SKM-1 (cell line): ENCODE measurements at regions not wholly inside any gene's neighbourhood (a gene's known extent, or its start where the extent isn't known, plus 50 kb on each side); places are given as distances from the start of the nearest gene placed in this dataset.

Source experiments
- DNase-seq: peaks from one replicate; lab custom pipeline; 2025; ENCODE audit not compliant: unreplicated experiment; lab: John Stamatoyannopoulos, UW

DNA sequence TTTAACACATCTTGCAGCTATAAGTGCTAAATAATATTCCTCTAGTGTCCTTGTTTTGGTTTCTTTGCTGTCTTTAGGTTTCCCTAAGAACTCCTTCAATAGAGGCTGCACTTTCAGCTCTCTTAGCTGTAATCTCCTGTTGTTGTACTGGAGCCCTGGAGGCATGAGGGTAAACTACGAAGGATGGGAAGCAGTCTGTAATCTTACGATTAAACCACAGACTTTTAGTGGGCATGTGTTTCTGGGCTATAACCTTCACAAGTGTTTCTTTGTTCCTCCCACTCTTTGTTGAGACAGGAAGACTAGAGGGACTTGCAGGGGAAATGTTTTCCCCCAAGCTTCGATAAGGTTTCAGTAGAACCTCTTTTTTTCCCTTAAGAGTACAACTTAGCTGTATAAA is 1058.1 kb downstream of the NSUN3 start:
- no peak for DNase-seq

GRCh38 chr3:95123104-95123503 is 1060.2 kb downstream of the NSUN3 start:
- DNase-seq = peak; percentile 74

GRCh38 chr3:95134693-95135413 is 1072.0 kb downstream of the NSUN3 start:
- DNase-seq = no peak

DNA sequence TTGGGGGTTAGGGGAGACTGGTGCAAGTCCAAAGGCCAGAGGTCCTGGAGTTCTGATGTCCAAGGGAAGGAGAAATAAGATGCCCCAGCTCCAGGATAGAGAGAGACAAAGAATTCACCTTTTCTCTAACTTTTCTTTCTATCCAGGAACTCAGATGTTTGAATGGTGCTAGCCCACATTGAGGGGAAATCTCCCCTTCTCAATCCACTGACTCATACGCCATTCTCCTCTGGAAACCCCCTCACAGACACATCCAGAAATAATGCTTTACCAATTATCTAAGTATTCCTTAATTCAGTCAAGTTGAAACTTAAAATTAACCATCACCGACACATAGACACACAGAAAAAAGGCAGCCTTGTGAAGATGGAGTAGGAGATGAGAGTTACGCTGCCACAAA is 1085.2 kb downstream of the NSUN3 start:
- DNase-seq = no peak

DNA sequence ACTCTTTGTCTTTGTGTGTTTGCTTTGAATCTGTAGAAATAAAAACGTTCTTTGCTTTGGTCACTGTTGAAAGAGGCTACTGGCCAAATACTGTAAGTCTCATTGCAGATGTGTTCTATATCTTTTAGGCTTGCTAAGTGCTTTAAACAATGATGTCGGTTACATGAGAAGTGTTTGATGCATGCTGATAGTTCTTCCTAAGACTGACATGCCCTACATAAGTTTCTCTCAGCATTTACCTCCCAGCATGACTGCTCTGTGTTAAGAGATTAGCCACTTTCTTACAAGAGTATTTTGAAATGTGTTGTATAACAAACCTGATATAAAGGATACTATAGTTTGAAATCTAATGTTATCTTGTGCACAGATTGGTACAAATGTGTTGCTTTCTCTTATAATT is 1088.7 kb downstream of the NSUN3 start:
- DNase-seq = no peak

- DNase-seq = no peak
Measured at GRCh38 chr3:95154766-95155165, 1091.9 kb downstream of the NSUN3 start.

- DNase-seq = no peak
Measured at GRCh38 chr3:95162794-95163193, 1099.9 kb downstream of the NSUN3 start.

- DNase-seq = no peak
Measured at GRCh38 chr3:95167748-95168147, 1104.9 kb downstream of the NSUN3 start.

DNA sequence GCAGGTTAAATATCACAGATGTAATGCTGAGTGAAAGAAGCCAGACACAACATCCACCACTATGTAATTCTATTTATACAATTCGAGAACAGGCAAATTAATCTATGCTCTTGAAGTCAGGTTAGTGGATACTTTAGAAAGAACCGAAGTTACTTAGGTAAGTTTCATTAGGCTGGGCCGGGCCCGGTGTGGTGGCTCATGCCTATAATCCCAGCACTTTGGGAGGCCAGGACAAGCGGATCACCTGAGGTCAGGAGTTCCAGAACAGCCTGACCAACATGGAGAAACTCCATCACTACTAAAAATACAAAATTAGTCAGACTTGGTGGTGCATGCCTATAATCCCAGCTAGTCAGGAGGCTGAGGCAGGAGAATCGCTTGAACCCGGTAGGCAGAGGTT is 1105.7 kb downstream of the NSUN3 start:
- DNase-seq = no peak

GRCh38 chr3:95172164-95172943 is 1109.5 kb downstream of the NSUN3 start:
- no peak for DNase-seq

GRCh38 chr3:95177096-95177495 is 1114.2 kb downstream of the NSUN3 start:
- DNase-seq = no peak

DNA sequence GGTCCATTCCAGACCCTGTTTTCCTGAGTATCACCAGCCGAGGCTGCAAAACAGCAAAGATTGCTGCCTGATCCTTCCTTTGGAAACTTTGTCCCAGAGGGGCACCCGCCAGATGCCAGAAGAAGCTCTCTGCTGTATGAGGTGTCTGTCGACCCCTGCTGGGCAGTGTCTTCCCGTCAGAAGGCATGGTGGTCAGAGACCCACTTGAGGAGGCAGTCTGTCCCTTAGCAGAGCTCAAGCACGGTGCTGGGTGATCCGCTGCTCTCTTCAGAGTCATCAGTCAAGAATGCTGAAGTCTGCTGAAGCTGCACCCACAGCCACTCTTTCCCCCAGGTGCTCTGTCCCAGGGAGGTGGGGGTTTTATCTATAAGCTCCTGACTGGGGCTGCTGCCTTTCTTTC is 1121.2 kb downstream of the NSUN3 start:
- no peak for DNase-seq

GRCh38 chr3:95189348-95189747 is 1126.5 kb downstream of the NSUN3 start:
- no peak for DNase-seq

DNA sequence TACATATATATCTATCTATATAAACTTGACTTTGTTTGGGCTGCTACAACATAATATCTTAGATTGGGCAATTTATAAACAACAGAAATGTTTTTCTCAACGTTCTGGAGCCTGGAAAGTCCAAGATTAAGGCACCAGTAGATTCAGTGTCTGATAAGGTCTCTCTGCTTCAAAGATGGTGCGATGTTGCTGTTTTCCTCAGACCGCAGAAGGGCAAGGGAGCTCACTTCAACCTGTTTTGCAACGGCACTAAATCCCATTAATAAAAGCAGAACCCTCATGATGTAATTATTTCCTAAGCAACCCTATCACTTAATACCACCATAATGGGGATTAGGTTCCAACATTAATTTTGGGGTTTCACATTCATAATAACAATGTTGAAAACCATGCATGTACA is 1134.8 kb downstream of the NSUN3 start:
- no peak for DNase-seq

- no peak for DNase-seq
Measured at GRCh38 chr3:95200384-95200783, 1137.5 kb downstream of the NSUN3 start.

- DNase-seq = no peak
Measured at GRCh38 chr3:95210878-95211277, 1148.0 kb downstream of the NSUN3 start.

DNA sequence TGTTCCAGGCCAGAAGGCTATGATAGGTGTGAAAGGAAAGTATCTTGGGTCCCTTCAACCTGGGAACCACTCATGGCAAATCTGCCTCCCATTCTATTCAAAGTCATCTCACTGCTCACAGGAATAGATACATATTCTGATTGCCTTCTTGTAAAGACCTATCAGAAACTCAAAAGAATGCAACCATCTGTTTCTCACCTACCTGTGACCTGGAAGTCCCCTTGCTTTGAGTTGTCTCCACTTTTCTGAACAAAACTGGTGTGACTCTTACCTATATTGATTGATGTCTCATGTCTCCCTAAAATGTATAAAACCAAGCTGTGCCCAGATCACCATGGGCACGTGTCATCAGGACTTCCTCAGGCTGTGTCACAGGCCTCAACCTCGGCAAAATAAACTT is 1149.3 kb downstream of the NSUN3 start:
- DNase-seq = no peak

GRCh38 chr3:95215437-95215957 is 1152.6 kb downstream of the NSUN3 start:
- no peak for DNase-seq

GRCh38 chr3:95217661-95218060 is 1154.8 kb downstream of the NSUN3 start:
- DNase-seq = no peak

DNA sequence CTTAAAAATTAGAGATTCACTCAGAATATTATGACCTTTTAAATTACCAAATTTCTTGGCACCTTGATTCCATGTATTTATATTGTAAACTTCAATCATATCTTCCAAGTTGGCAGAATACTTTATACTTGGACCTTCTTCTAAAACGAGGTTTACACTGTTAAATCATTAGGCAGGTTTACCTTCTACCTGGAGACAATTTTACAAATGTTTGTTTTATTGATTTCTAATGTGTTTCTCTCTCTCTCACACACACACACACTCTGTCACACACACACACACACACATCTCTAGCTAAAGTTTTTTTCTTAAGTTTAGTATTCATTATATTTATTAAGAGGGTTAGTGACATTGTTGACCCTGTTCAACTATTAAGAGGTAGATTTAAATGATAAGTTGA is 1155.6 kb downstream of the NSUN3 start:
- no peak for DNase-seq

GRCh38 chr3:95226437-95226836 is 1163.6 kb downstream of the NSUN3 start:
- DNase-seq = no peak

DNA sequence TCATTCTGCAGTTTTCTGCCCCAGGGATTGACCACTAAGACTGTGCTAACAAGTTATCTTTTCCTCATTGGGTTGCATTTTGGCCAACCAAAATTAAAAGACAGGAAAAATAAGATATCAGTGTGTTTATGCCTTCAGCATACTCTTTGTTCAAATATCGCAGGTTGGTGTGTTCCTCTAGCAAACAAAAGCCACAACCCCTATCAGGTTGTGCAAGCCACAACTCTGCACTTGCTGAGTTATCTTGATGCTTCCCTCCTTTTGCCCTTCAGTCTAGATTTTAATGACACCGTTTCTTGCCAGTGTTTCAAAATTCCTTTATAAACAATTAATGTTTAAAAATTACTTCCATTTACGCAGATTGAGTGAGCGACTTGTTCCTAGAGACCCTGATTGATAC is 1164.2 kb downstream of the NSUN3 start:
- DNase-seq = no peak
